Lung (tissue), 11 donors: ENCODE measurements at regions not wholly inside any gene's neighbourhood (a gene's known extent, or its start where the extent isn't known, plus 50 kb on each side); places are given as distances from the start of the nearest gene placed in this dataset.
"Not testable (repeated sequence)": the region's sequence is repeated elsewhere in the genome, so short reads cannot be mapped to it uniquely, and the experiment has no call there.

Source experiments
- ATAC-seq: fragments of 200-7000 bp; cut with Tn5 transposase; one replicate; pipeline ENCODE4 v1.9.1; 2020; ENCODE audit warnings: moderate number of reproducible peaks; ENCODE audit not compliant: insufficient read depth, low FRiP score
- DNase-seq, 3 donors: peaks; one replicate each; pipeline ENCODE4 v3.0.0-alpha.2; 2013 to 2017
- H3K27ac ChIP-seq, 2 donors: one replicate each; pipeline ENCODE4 v1.5.1; 2013; ENCODE audit warnings: mild to moderate bottlenecking in 2 of 2, moderate library complexity in 2 of 2, control low read depth in 1 of 2, inconsistent platforms in 1 of 2, low read depth in 1 of 2, low read length in 1 of 2
- H3K27me3 ChIP-seq, 3 donors: one replicate each; pipeline ENCODE4 v1.5.1; 2013; ENCODE audit warnings: low read length in 2 of 3; ENCODE audit not compliant: control insufficient read depth in 3 of 3, insufficient read depth in 3 of 3
- H3K36me3 ChIP-seq, 4 donors: one replicate each; pipeline ENCODE4 v1.5.1; 2013; ENCODE audit warnings: low read length in 4 of 4, mild to moderate bottlenecking in 1 of 4, moderate library complexity in 1 of 4; ENCODE audit not compliant: control insufficient read depth in 4 of 4, insufficient read depth in 4 of 4
- H3K4me1 ChIP-seq, 5 donors: one replicate each; pipeline ENCODE4 v1.5.1; 2013; ENCODE audit warnings: low read length in 5 of 5, mild to moderate bottlenecking in 2 of 5, moderate library complexity in 1 of 5; ENCODE audit not compliant: control insufficient read depth in 5 of 5, insufficient read depth in 5 of 5
- H3K4me3 ChIP-seq: one replicate; pipeline ENCODE4 v1.5.1; 2013; ENCODE audit warnings: mild to moderate bottlenecking, control low read depth, moderate library complexity
- H3K9ac ChIP-seq, 2 donors: one replicate each; pipeline ENCODE4 v1.5.1; 2013; ENCODE audit warnings: low read length in 2 of 2, control low read depth in 1 of 2; ENCODE audit not compliant: insufficient read depth in 1 of 2
- H3K9me3 ChIP-seq, 4 donors: one replicate each; pipeline ENCODE4 v1.5.1; 2013; ENCODE audit warnings: low read length in 3 of 4, mild to moderate bottlenecking in 1 of 4, moderate library complexity in 1 of 4; ENCODE audit not compliant: control insufficient read depth in 4 of 4, insufficient read depth in 3 of 4
- CTCF ChIP-seq: IDR thresholded peaks from 2 replicates; pipeline ENCODE4 v1.5.1; 2012; ENCODE audit warnings: mild to moderate bottlenecking; ENCODE audit errors: control extremely low read depth, extremely low read depth
- WGBS, 2 donors: extraction: QIAGEN DNeasy Blood & Tissue Kit; methylation state at CpG; one replicate each; pipeline ENCODE4 v1.1.7; 2013; 5-methylcytosine and 5-hydroxymethylcytosine counted together
- donor health status: control.
- donor health status: control.
- donor health status: Bipolar disorder and iron deficiency.
- donor health status: healthy.
- donor health status: DM: yes; HTN: yes; CAD: no.

GRCh38 chr9:136603901-136604814, 58.3 kb upstream of the NOTCH1 start:
- TF ChIP-seq CTCF = no peak
- H3K4me1 ChIP-seq = peaks cover 0 to 51% (median 24%) of the 10 kb centered on the region in 5 donors
- no peak overlapping the region for H3K4me3 ChIP-seq
- 43 to 52% methylated on average over 26 to 33 of the region's 33 CpGs for WGBS, 2 donors
- H3K9me3 ChIP-seq = no peaks in the 10 kb centered on the region
- H3K27me3 ChIP-seq = no peaks in the 10 kb centered on the region
- no peak overlapping the region for H3K9ac ChIP-seq
- DNase-seq (no peak), ATAC-seq (peak; percentile 14)
- peak overlapping the region; percentile 14 to 59 for H3K27ac ChIP-seq
- H3K36me3 ChIP-seq = no peaks in the 10 kb centered on the region

- no peak overlapping the region for H3K27ac ChIP-seq
- no peak overlapping the region for H3K9ac ChIP-seq
- peaks cover 0 to 53% (median 22%) of the 10 kb centered on the region in 5 donors for H3K4me1 ChIP-seq
- WGBS, 2 donors = 91 to 93% methylated on average over 12 of the region's 12 CpGs
- no peaks in the 10 kb centered on the region for H3K9me3 ChIP-seq
- H3K4me3 ChIP-seq = no peak overlapping the region
- ATAC-seq = no peak
- DNase-seq = no peak
- H3K27me3 ChIP-seq = no peaks in the 10 kb centered on the region
- no peak for TF ChIP-seq CTCF
- no peaks in the 10 kb centered on the region for H3K36me3 ChIP-seq
Observed at GRCh38 chr9:136603216-136603615, 57.4 kb upstream of the NOTCH1 start.

GRCh38 chr9:136602193-136602885, 56.5 kb upstream of the NOTCH1 start:
- no peak for DNase-seq
- Histone ChIP-seq H3K4me3 (no peak overlapping the region), H3K4me1 (peaks cover 0 to 53% (median 22%) of the 10 kb centered on the region in 5 donors), H3K9ac (no peak overlapping the region), H3K36me3 (no peaks in the 10 kb centered on the region), H3K9me3 (no peaks in the 10 kb centered on the region), H3K27ac (no peak overlapping the region), H3K27me3 (no peaks in the 10 kb centered on the region)
- no peak for TF ChIP-seq CTCF
- WGBS, 2 donors = 67 to 68% methylated on average over 28 of the region's 28 CpGs
- ATAC-seq = no peak

GRCh38 chr9:136601250-136601973, 55.6 kb upstream of the NOTCH1 start:
- H3K36me3 ChIP-seq, H3K27me3 ChIP-seq, H3K27ac ChIP-seq, H3K9me3 ChIP-seq, H3K4me3 ChIP-seq, H3K9ac ChIP-seq, ATAC-seq, DNase-seq: not testable (repeated sequence)
- peaks cover 0 to 52% (median 19%) of the 10 kb centered on the region in 5 donors for H3K4me1 ChIP-seq
- 87 to 91% methylated on average over 27 to 31 of the region's 31 CpGs for WGBS, 2 donors
